WTC11 (cell line): ENCODE measurements at regions not wholly inside any gene's neighbourhood (a gene's known extent, or its start where the extent isn't known, plus 50 kb on each side); places are given as distances from the start of the nearest gene placed in this dataset.

ENCODE experiments used
- ATAC-seq: fragments of 200-7000 bp; cut with Tn5 transposase; 2 replicates; pipeline ENCODE4 v1.10.0; 2021; ENCODE audit warnings: mild to moderate bottlenecking, moderate library complexity
- CTCF ChIA-PET: fragments of 300-600 bp; sonication (Branson Sonifier 250); formaldehyde crosslinking; loops from one replicate; lab custom pipeline; 2021; ENCODE audit warnings: antibody characterized with exemption; lab: Charles Lee
- POLR2A ChIA-PET: fragments of 350-600 bp; sonication (Branson Sonifier 250); formaldehyde crosslinking; loops from one replicate; lab custom pipeline; 2021; ENCODE audit warnings: antibody characterized with exemption; lab: Charles Lee
- DNase-seq: peaks from one replicate; pipeline ENCODE4 v3.0.0; 2021; ENCODE audit warnings: low spot score
- H3K27ac Mint-ChIP-seq: 2 replicates; pipeline ENCODE4 v1.8.0; 2021; ENCODE audit warnings: mixed read lengths
- H3K27me3 Mint-ChIP-seq: 2 replicates; pipeline ENCODE4 v1.8.0; 2021; ENCODE audit warnings: low read depth, mild to moderate bottlenecking, moderate library complexity, mixed read lengths
- H3K36me3 Mint-ChIP-seq: 2 replicates; pipeline ENCODE4 v1.8.0; 2021; ENCODE audit warnings: mixed read lengths
- H3K4me1 Mint-ChIP-seq: 2 replicates; pipeline ENCODE4 v1.8.0; 2022; ENCODE audit warnings: mixed read lengths
- H3K4me3 Mint-ChIP-seq: 2 replicates; pipeline ENCODE4 v1.8.0; 2021; ENCODE audit warnings: mild to moderate bottlenecking, moderate library complexity, mixed read lengths
- H3K9me3 Mint-ChIP-seq: 2 replicates; pipeline ENCODE4 v1.8.0; 2021; ENCODE audit warnings: mixed read lengths
- CREM ChIP-seq: sonication (generic); formaldehyde crosslinking; IDR thresholded peaks from 2 replicates; pipeline ENCODE4 v1.8.1; 2022; ENCODE audit warnings: mild to moderate bottlenecking, missing genetic modification reagents, moderate library complexity
- ESRRA ChIP-seq: sonication (generic); formaldehyde crosslinking; IDR thresholded peaks from 2 replicates; pipeline ENCODE4 v1.8.1; 2022; ENCODE audit warnings: mild to moderate bottlenecking, missing genetic modification reagents, borderline replicate concordance
- SMAD4 ChIP-seq: sonication (generic); formaldehyde crosslinking; IDR thresholded peaks from 2 replicates; pipeline ENCODE4 v1.8.0; 2022; ENCODE audit warnings: mild to moderate bottlenecking, missing genetic modification reagents
- TCF7 ChIP-seq: sonication (generic); formaldehyde crosslinking; IDR thresholded peaks from 2 replicates; pipeline ENCODE4 v1.8.0; 2022; ENCODE audit warnings: mild to moderate bottlenecking, low read depth, missing genetic modification reagents, moderate library complexity
- ZBTB21 ChIP-seq: sonication (generic); formaldehyde crosslinking; IDR thresholded peaks from 2 replicates; pipeline ENCODE4 v1.8.1; 2023; ENCODE audit warnings: mild to moderate bottlenecking, missing genetic modification reagents, borderline replicate concordance
- ZNF138 ChIP-seq: sonication (generic); formaldehyde crosslinking; conservative IDR thresholded peaks from 2 replicates; pipeline ENCODE4 v1.8.1; 2022; ENCODE audit warnings: mild to moderate bottlenecking, moderate library complexity, missing genetic modification reagents
- TF ChIP-seq, protein P1 (sequence below): sonication (generic); formaldehyde crosslinking; IDR thresholded peaks from 2 replicates; pipeline ENCODE4 v1.8.0; 2023; ENCODE audit warnings: missing genetic modification reagents, mild to moderate bottlenecking, borderline replicate concordance
- TF ChIP-seq, protein P2 (sequence below): fragments of 250-450 bp; sonication (Bioruptor Pico); IDR thresholded peaks from 2 replicates; pipeline ENCODE4 v1.9.0; 2021; ENCODE audit warnings: mild to moderate bottlenecking
- TF ChIP-seq, protein P3 (sequence below): sonication (generic); formaldehyde crosslinking; IDR thresholded peaks from 2 replicates; pipeline ENCODE4 v1.8.1; 2023; ENCODE audit warnings: mild to moderate bottlenecking, missing genetic modification reagents, borderline replicate concordance
- TF ChIP-seq, protein P4 (sequence below): fragments of 250-450 bp; sonication (Bioruptor Pico); IDR thresholded peaks from 2 replicates; pipeline ENCODE4 v1.9.0; 2021; ENCODE audit warnings: moderate library complexity, mild to moderate bottlenecking, inconsistent platforms, borderline replicate concordance
- TF ChIP-seq, protein P5 (sequence below): fragments of 250-450 bp; sonication (Bioruptor Pico); IDR thresholded peaks from 2 replicates; pipeline ENCODE4 v1.9.0; 2021; ENCODE audit warnings: mild to moderate bottlenecking
- TF ChIP-seq, protein P6 (sequence below): sonication (generic); formaldehyde crosslinking; IDR thresholded peaks from 2 replicates; pipeline ENCODE4 v1.8.0; 2023; ENCODE audit warnings: mild to moderate bottlenecking, missing genetic modification reagents
- TF ChIP-seq, protein P7 (sequence below): sonication (generic); formaldehyde crosslinking; IDR thresholded peaks from 2 replicates; pipeline ENCODE4 v1.8.1; 2022; ENCODE audit warnings: low read depth, mild to moderate bottlenecking, moderate library complexity, missing genetic modification reagents, borderline replicate concordance
- TF ChIP-seq, protein P8 (sequence below): sonication (generic); formaldehyde crosslinking; IDR thresholded peaks from 2 replicates; pipeline ENCODE4 v1.8.1; 2022; ENCODE audit warnings: missing genetic modification reagents, borderline replicate concordance
- TF ChIP-seq, protein P9 (sequence below): sonication (generic); formaldehyde crosslinking; IDR thresholded peaks from 2 replicates; pipeline ENCODE4 v1.8.0; 2022; ENCODE audit warnings: mild to moderate bottlenecking, missing genetic modification reagents
- TF ChIP-seq, protein P10 (sequence below): sonication (generic); formaldehyde crosslinking; IDR thresholded peaks from 2 replicates; pipeline ENCODE4 v1.8.1; 2022; ENCODE audit warnings: mild to moderate bottlenecking, missing genetic modification reagents, moderate library complexity, borderline replicate concordance

DNA sequence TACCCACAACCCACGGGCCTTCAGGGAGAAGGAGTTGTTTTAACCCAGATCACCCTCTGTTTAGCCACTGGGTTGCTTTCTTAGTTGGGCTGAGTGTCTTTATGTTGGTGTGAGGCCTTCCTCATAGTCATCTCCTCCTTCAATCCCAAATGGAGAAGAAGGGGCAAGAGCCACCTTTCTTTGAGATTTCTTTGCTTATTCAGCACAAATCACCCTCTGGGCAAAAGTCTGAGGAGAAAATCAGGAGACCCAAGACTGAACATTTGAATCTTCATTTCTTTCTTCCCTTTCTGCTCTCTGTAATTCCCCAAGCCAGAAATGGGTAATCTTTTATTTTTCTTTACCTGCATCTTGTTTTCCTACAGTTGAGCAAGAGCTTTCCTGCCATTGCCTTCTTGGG lies 329.0 kb downstream of the TLE4 start:
- H3K36me3 Mint-ChIP-seq: no peaks in the 10 kb centered on the region
- ATAC-seq: no peak
- no peaks in the 10 kb centered on the region for H3K27me3 Mint-ChIP-seq
- ChIA-PET POLR2A (no interaction called here), CTCF (no interaction called here)
- H3K27ac Mint-ChIP-seq: no peak overlapping the region
- no peaks in the 10 kb centered on the region for H3K9me3 Mint-ChIP-seq
- no peak for DNase-seq
- H3K4me3 Mint-ChIP-seq: no peak overlapping the region
- H3K4me1 Mint-ChIP-seq: no peaks in the 10 kb centered on the region
- TF ChIP-seq SMAD4: no peak
- TF ChIP-seq CREM (CRISPR knock-in tag): no peak
- TF ChIP-seq, protein P1, sequence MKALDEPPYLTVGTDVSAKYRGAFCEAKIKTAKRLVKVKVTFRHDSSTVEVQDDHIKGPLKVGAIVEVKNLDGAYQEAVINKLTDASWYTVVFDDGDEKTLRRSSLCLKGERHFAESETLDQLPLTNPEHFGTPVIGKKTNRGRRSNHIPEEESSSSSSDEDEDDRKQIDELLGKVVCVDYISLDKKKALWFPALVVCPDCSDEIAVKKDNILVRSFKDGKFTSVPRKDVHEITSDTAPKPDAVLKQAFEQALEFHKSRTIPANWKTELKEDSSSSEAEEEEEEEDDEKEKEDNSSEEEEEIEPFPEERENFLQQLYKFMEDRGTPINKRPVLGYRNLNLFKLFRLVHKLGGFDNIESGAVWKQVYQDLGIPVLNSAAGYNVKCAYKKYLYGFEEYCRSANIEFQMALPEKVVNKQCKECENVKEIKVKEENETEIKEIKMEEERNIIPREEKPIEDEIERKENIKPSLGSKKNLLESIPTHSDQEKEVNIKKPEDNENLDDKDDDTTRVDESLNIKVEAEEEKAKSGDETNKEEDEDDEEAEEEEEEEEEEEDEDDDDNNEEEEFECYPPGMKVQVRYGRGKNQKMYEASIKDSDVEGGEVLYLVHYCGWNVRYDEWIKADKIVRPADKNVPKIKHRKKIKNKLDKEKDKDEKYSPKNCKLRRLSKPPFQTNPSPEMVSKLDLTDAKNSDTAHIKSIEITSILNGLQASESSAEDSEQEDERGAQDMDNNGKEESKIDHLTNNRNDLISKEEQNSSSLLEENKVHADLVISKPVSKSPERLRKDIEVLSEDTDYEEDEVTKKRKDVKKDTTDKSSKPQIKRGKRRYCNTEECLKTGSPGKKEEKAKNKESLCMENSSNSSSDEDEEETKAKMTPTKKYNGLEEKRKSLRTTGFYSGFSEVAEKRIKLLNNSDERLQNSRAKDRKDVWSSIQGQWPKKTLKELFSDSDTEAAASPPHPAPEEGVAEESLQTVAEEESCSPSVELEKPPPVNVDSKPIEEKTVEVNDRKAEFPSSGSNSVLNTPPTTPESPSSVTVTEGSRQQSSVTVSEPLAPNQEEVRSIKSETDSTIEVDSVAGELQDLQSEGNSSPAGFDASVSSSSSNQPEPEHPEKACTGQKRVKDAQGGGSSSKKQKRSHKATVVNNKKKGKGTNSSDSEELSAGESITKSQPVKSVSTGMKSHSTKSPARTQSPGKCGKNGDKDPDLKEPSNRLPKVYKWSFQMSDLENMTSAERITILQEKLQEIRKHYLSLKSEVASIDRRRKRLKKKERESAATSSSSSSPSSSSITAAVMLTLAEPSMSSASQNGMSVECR (CRISPR knock-in tag): no peak
- TF ChIP-seq, protein P2, sequence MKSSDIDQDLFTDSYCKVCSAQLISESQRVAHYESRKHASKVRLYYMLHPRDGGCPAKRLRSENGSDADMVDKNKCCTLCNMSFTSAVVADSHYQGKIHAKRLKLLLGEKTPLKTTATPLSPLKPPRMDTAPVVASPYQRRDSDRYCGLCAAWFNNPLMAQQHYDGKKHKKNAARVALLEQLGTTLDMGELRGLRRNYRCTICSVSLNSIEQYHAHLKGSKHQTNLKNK (CRISPR knock-in tag): no peak
- TF ChIP-seq, protein P3, sequence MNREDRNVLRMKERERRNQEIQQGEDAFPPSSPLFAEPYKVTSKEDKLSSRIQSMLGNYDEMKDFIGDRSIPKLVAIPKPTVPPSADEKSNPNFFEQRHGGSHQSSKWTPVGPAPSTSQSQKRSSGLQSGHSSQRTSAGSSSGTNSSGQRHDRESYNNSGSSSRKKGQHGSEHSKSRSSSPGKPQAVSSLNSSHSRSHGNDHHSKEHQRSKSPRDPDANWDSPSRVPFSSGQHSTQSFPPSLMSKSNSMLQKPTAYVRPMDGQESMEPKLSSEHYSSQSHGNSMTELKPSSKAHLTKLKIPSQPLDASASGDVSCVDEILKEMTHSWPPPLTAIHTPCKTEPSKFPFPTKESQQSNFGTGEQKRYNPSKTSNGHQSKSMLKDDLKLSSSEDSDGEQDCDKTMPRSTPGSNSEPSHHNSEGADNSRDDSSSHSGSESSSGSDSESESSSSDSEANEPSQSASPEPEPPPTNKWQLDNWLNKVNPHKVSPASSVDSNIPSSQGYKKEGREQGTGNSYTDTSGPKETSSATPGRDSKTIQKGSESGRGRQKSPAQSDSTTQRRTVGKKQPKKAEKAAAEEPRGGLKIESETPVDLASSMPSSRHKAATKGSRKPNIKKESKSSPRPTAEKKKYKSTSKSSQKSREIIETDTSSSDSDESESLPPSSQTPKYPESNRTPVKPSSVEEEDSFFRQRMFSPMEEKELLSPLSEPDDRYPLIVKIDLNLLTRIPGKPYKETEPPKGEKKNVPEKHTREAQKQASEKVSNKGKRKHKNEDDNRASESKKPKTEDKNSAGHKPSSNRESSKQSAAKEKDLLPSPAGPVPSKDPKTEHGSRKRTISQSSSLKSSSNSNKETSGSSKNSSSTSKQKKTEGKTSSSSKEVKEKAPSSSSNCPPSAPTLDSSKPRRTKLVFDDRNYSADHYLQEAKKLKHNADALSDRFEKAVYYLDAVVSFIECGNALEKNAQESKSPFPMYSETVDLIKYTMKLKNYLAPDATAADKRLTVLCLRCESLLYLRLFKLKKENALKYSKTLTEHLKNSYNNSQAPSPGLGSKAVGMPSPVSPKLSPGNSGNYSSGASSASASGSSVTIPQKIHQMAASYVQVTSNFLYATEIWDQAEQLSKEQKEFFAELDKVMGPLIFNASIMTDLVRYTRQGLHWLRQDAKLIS (CRISPR knock-in tag): no peak
- TF ChIP-seq ESRRA (CRISPR knock-in tag): no peak
- TF ChIP-seq, protein P4, sequence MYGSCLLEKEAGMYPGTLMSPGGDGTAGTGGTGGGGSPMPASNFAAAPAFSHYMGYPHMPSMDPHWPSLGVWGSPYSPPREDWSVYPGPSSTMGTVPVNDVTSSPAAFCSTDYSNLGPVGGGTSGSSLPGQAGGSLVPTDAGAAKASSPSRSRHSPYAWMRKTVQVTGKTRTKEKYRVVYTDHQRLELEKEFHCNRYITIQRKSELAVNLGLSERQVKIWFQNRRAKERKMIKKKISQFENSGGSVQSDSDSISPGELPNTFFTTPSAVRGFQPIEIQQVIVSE (CRISPR knock-in tag): no peak
- TF ChIP-seq, protein P5, sequence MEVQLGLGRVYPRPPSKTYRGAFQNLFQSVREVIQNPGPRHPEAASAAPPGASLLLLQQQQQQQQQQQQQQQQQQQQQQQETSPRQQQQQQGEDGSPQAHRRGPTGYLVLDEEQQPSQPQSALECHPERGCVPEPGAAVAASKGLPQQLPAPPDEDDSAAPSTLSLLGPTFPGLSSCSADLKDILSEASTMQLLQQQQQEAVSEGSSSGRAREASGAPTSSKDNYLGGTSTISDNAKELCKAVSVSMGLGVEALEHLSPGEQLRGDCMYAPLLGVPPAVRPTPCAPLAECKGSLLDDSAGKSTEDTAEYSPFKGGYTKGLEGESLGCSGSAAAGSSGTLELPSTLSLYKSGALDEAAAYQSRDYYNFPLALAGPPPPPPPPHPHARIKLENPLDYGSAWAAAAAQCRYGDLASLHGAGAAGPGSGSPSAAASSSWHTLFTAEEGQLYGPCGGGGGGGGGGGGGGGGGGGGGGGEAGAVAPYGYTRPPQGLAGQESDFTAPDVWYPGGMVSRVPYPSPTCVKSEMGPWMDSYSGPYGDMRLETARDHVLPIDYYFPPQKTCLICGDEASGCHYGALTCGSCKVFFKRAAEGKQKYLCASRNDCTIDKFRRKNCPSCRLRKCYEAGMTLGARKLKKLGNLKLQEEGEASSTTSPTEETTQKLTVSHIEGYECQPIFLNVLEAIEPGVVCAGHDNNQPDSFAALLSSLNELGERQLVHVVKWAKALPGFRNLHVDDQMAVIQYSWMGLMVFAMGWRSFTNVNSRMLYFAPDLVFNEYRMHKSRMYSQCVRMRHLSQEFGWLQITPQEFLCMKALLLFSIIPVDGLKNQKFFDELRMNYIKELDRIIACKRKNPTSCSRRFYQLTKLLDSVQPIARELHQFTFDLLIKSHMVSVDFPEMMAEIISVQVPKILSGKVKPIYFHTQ (CRISPR knock-in tag): no peak
- TF ChIP-seq ZBTB21 (CRISPR knock-in tag): no peak
- no peak for TF ChIP-seq TCF7 (CRISPR knock-in tag)
- TF ChIP-seq, protein P6, sequence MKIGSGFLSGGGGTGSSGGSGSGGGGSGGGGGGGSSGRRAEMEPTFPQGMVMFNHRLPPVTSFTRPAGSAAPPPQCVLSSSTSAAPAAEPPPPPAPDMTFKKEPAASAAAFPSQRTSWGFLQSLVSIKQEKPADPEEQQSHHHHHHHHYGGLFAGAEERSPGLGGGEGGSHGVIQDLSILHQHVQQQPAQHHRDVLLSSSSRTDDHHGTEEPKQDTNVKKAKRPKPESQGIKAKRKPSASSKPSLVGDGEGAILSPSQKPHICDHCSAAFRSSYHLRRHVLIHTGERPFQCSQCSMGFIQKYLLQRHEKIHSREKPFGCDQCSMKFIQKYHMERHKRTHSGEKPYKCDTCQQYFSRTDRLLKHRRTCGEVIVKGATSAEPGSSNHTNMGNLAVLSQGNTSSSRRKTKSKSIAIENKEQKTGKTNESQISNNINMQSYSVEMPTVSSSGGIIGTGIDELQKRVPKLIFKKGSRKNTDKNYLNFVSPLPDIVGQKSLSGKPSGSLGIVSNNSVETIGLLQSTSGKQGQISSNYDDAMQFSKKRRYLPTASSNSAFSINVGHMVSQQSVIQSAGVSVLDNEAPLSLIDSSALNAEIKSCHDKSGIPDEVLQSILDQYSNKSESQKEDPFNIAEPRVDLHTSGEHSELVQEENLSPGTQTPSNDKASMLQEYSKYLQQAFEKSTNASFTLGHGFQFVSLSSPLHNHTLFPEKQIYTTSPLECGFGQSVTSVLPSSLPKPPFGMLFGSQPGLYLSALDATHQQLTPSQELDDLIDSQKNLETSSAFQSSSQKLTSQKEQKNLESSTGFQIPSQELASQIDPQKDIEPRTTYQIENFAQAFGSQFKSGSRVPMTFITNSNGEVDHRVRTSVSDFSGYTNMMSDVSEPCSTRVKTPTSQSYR (CRISPR knock-in tag): no peak
- TF ChIP-seq, protein P7, sequence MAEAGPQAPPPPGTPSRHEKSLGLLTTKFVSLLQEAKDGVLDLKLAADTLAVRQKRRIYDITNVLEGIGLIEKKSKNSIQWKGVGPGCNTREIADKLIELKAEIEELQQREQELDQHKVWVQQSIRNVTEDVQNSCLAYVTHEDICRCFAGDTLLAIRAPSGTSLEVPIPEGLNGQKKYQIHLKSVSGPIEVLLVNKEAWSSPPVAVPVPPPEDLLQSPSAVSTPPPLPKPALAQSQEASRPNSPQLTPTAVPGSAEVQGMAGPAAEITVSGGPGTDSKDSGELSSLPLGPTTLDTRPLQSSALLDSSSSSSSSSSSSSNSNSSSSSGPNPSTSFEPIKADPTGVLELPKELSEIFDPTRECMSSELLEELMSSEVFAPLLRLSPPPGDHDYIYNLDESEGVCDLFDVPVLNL (CRISPR knock-in tag): no peak
- TF ChIP-seq, protein P8, sequence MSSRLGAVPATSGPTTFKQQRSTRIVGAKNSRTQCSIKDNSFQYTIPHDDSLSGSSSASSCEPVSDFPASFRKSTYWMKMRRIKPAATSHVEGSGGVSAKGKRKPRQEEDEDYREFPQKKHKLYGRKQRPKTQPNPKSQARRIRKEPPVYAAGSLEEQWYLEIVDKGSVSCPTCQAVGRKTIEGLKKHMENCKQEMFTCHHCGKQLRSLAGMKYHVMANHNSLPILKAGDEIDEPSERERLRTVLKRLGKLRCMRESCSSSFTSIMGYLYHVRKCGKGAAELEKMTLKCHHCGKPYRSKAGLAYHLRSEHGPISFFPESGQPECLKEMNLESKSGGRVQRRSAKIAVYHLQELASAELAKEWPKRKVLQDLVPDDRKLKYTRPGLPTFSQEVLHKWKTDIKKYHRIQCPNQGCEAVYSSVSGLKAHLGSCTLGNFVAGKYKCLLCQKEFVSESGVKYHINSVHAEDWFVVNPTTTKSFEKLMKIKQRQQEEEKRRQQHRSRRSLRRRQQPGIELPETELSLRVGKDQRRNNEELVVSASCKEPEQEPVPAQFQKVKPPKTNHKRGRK (CRISPR knock-in tag): no peak
- TF ChIP-seq ZNF138 (CRISPR knock-in tag): no peak
- TF ChIP-seq, protein P9, sequence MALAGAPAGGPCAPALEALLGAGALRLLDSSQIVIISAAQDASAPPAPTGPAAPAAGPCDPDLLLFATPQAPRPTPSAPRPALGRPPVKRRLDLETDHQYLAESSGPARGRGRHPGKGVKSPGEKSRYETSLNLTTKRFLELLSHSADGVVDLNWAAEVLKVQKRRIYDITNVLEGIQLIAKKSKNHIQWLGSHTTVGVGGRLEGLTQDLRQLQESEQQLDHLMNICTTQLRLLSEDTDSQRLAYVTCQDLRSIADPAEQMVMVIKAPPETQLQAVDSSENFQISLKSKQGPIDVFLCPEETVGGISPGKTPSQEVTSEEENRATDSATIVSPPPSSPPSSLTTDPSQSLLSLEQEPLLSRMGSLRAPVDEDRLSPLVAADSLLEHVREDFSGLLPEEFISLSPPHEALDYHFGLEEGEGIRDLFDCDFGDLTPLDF (CRISPR knock-in tag): no peak
- TF ChIP-seq, protein P10, sequence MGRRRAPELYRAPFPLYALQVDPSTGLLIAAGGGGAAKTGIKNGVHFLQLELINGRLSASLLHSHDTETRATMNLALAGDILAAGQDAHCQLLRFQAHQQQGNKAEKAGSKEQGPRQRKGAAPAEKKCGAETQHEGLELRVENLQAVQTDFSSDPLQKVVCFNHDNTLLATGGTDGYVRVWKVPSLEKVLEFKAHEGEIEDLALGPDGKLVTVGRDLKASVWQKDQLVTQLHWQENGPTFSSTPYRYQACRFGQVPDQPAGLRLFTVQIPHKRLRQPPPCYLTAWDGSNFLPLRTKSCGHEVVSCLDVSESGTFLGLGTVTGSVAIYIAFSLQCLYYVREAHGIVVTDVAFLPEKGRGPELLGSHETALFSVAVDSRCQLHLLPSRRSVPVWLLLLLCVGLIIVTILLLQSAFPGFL: no peak
